Astrocyte of the cerebellum (primary cell): ENCODE measurements at regions not wholly inside any gene's neighbourhood (a gene's known extent, or its start where the extent isn't known, plus 50 kb on each side); places are given as distances from the start of the nearest gene placed in this dataset.

Source experiments
- DNase-seq: peaks from one replicate; pipeline ENCODE4 v3.0.0-alpha.2; 2011; ENCODE audit warnings: low read depth
- H3K4me3 ChIP-seq: 2 replicates; pipeline ENCODE4 v1.5.1; 2011; ENCODE audit warnings: mild to moderate bottlenecking, low read depth, low read length, moderate library complexity
- CTCF ChIP-seq: IDR thresholded peaks from 2 replicates; pipeline ENCODE4 v1.5.1; 2012; ENCODE audit warnings: low read length, low read depth, moderate library complexity, mild to moderate bottlenecking; ENCODE audit errors: missing control alignments
- in situ Hi-C: cut with HindIII; loops from 2 replicates; pipeline ENCODE4 v1.10.0; 2017; ENCODE audit warnings: low sequenced_read_pairs

- TF ChIP-seq CTCF = no peak
- no peak for DNase-seq
- in situ Hi-C loops = no loop called here
- H3K4me3 ChIP-seq = no peak overlapping the region
These were observed 129.6 kb downstream of the TFAP2C start for GRCh38 chr20:56758706-56759105.

- H3K4me3 ChIP-seq = no peak overlapping the region
- DNase-seq = no peak
- TF ChIP-seq CTCF = no peak
- in situ Hi-C loops = no loop called here
These were observed 130.7 kb downstream of the TFAP2C start for GRCh38 chr20:56759741-56760278.

GRCh38 chr20:56760610-56761009 is 131.5 kb downstream of the TFAP2C start:
- no peak for TF ChIP-seq CTCF
- H3K4me3 ChIP-seq = no peak overlapping the region
- DNase-seq = no peak
- in situ Hi-C loops = no loop called here

GRCh38 chr20:56761393-56761792 is 132.3 kb downstream of the TFAP2C start:
- TF ChIP-seq CTCF = no peak
- DNase-seq = no peak
- H3K4me3 ChIP-seq = no peak overlapping the region
- in situ Hi-C loops = no loop called here

GRCh38 chr20:56762401-56762800 is 133.3 kb downstream of the TFAP2C start:
- in situ Hi-C loops = no loop called here
- H3K4me3 ChIP-seq = no peak overlapping the region
- no peak for DNase-seq
- TF ChIP-seq CTCF = no peak

- no peak for TF ChIP-seq CTCF
- no peak for DNase-seq
- in situ Hi-C loops = no loop called here
- no peak overlapping the region for H3K4me3 ChIP-seq
These were observed 133.7 kb downstream of the TFAP2C start for GRCh38 chr20:56762829-56763228.

GRCh38 chr20:56764671-56765070 is 135.6 kb downstream of the TFAP2C start:
- TF ChIP-seq CTCF = no peak
- no peak for DNase-seq
- in situ Hi-C loops = no loop called here
- no peak overlapping the region for H3K4me3 ChIP-seq
